GM19238 (cell line): ENCODE measurements at regions not wholly inside any gene's neighbourhood (a gene's known extent, or its start where the extent isn't known, plus 50 kb on each side); places are given as distances from the start of the nearest gene placed in this dataset.

Experiments used
- DNase-seq: peaks from one replicate; pipeline ENCODE4 v3.0.0; 2011; ENCODE audit warnings: low spot score; ENCODE audit not compliant: insufficient read length

GRCh38 chr11:37100008-37100407 lies 502.0 kb upstream of the RAG2 start:
- no peak for DNase-seq

- DNase-seq: no peak
These were observed 494.5 kb upstream of the RAG2 start for GRCh38 chr11:37092487-37092886.

GRCh38 chr11:37089439-37089838 lies 491.4 kb upstream of the RAG2 start:
- DNase-seq: no peak

- DNase-seq: no peak
These were observed 490.5 kb upstream of the RAG2 start for GRCh38 chr11:37088573-37088910.

GRCh38 chr11:37087650-37088572 lies 489.9 kb upstream of the RAG2 start:
- DNase-seq: no peak

- DNase-seq: no peak
These were observed 480.5 kb upstream of the RAG2 start for GRCh38 chr11:37078521-37078920.

- DNase-seq: no peak
These were observed 478.8 kb upstream of the RAG2 start for GRCh38 chr11:37076866-37077265.

GRCh38 chr11:37072538-37073055 lies 474.6 kb upstream of the RAG2 start:
- no peak for DNase-seq

- no peak for DNase-seq
These were observed 452.3 kb upstream of the RAG2 start for GRCh38 chr11:37050311-37050710.

- no peak for DNase-seq
These were observed 442.9 kb upstream of the RAG2 start for GRCh38 chr11:37040921-37041320.

- DNase-seq: no peak
These were observed 440.9 kb upstream of the RAG2 start for GRCh38 chr11:37038911-37039310.

- no peak for DNase-seq
These were observed 428.7 kb upstream of the RAG2 start for GRCh38 chr11:37026741-37027140.

GRCh38 chr11:37026326-37026725 lies 428.3 kb upstream of the RAG2 start:
- DNase-seq: no peak

GRCh38 chr11:37006563-37006962 lies 408.5 kb upstream of the RAG2 start:
- DNase-seq: no peak

GRCh38 chr11:37002831-37003230 lies 404.8 kb upstream of the RAG2 start:
- DNase-seq: no peak

- DNase-seq: no peak
These were observed 399.6 kb upstream of the RAG2 start for GRCh38 chr11:36997656-36998055.

GRCh38 chr11:36996795-36997194 lies 398.8 kb upstream of the RAG2 start:
- DNase-seq: no peak

GRCh38 chr11:36994208-36994607 lies 396.2 kb upstream of the RAG2 start:
- no peak for DNase-seq

GRCh38 chr11:36988556-36988955 lies 390.5 kb upstream of the RAG2 start:
- DNase-seq: no peak

GRCh38 chr11:36985562-36985961 lies 387.5 kb upstream of the RAG2 start:
- no peak for DNase-seq

GRCh38 chr11:36976741-36977140 lies 378.7 kb upstream of the RAG2 start:
- DNase-seq: no peak

GRCh38 chr11:36974771-36975170 lies 376.7 kb upstream of the RAG2 start:
- DNase-seq: no peak

GRCh38 chr11:36953976-36954375 lies 355.9 kb upstream of the RAG2 start:
- no peak for DNase-seq
